GM21526 (cell line): ENCODE measurements at regions not wholly inside any gene's neighbourhood (a gene's known extent, or its start where the extent isn't known, plus 50 kb on each side); places are given as distances from the start of the nearest gene placed in this dataset.

Source experiments
- ATAC-seq: cut with Tn5 transposase; IDR thresholded peaks from one replicate; pipeline ENCODE4 v1.9.1; 2021; ENCODE audit warnings: moderate library complexity; ENCODE audit not compliant: unreplicated experiment, low FRiP score

- ATAC-seq, result no peak
These were observed 152.3 kb upstream of the ZNF516 start for GRCh38 chr18:76647322-76647721.

GRCh38 chr18:76644580-76644979, 149.5 kb upstream of the ZNF516 start:
- ATAC-seq, result no peak

- ATAC-seq, result no peak
These were observed 149.0 kb upstream of the ZNF516 start for GRCh38 chr18:76643996-76644395.

- ATAC-seq, result no peak
These were observed 148.2 kb upstream of the ZNF516 start for GRCh38 chr18:76643199-76643598.

- no peak for ATAC-seq
These were observed 145.4 kb upstream of the ZNF516 start for GRCh38 chr18:76640438-76640837.

GRCh38 chr18:76634564-76634963, 139.5 kb upstream of the ZNF516 start:
- ATAC-seq, result no peak

- no peak for ATAC-seq
These were observed 138.7 kb upstream of the ZNF516 start for GRCh38 chr18:76633588-76634269.

GRCh38 chr18:76627444-76627843, 132.4 kb upstream of the ZNF516 start:
- ATAC-seq, result no peak

GRCh38 chr18:76626991-76627390, 131.9 kb upstream of the ZNF516 start:
- ATAC-seq, result no peak

GRCh38 chr18:76622651-76623050, 127.6 kb upstream of the ZNF516 start:
- no peak for ATAC-seq

- ATAC-seq, result no peak
These were observed 126.9 kb upstream of the ZNF516 start for GRCh38 chr18:76621782-76622495.

- no peak for ATAC-seq
These were observed 126.2 kb upstream of the ZNF516 start for GRCh38 chr18:76621226-76621625.

- peak; percentile 87 for ATAC-seq
These were observed 125.5 kb upstream of the ZNF516 start for GRCh38 chr18:76620321-76621170.

GRCh38 chr18:76619621-76620315, 124.7 kb upstream of the ZNF516 start:
- no peak for ATAC-seq

GRCh38 chr18:76619261-76619620, 124.2 kb upstream of the ZNF516 start:
- ATAC-seq, result no peak

- no peak for ATAC-seq
These were observed 123.7 kb upstream of the ZNF516 start for GRCh38 chr18:76618721-76619120.

GRCh38 chr18:76616373-76616772, 121.3 kb upstream of the ZNF516 start:
- ATAC-seq, result no peak

GRCh38 chr18:76615065-76615733, 120.2 kb upstream of the ZNF516 start:
- no peak for ATAC-seq

GRCh38 chr18:76613755-76614120, 118.7 kb upstream of the ZNF516 start:
- no peak for ATAC-seq

- ATAC-seq, result no peak
These were observed 118.2 kb upstream of the ZNF516 start for GRCh38 chr18:76613053-76613754.
